Activated CD4-positive, alpha-beta T cell treated with anti-CD3 and anti-CD28 coated beads, Interleukin-10, Interleukin-2, amounts not matched to agents 100 ng/mL and 50 ng/mL, durations not matched to agents 16 hours and 8 hours (primary cell): ENCODE measurements at regions not wholly inside any gene's neighbourhood (a gene's known extent, or its start where the extent isn't known, plus 50 kb on each side); places are given as distances from the start of the nearest gene placed in this dataset.
"Not testable (repeated sequence)": the region's sequence is repeated elsewhere in the genome, so short reads cannot be mapped to it uniquely, and the experiment has no call there.

Source experiments
- DNase-seq: peaks from one replicate; pipeline ENCODE4 v3.0.0-alpha.2; 2020

GRCh38 chrX:786441-786881 is 155.9 kb downstream of the SHOX start:
- DNase-seq: no peak

- no peak for DNase-seq
Measured at GRCh38 chrX:784829-785228, 154.2 kb downstream of the SHOX start.

- no peak for DNase-seq
Measured at GRCh38 chrX:781224-782204, 150.9 kb downstream of the SHOX start.

- no peak for DNase-seq
Measured at GRCh38 chrX:776529-777230, 146.1 kb downstream of the SHOX start.

- no peak for DNase-seq
Measured at GRCh38 chrX:776061-776460, 145.5 kb downstream of the SHOX start.

GRCh38 chrX:774536-774935 is 143.9 kb downstream of the SHOX start:
- no peak for DNase-seq

GRCh38 chrX:773292-774025 is 142.9 kb downstream of the SHOX start:
- DNase-seq: no peak

GRCh38 chrX:771536-771935 is 140.9 kb downstream of the SHOX start:
- DNase-seq: no peak

- no peak for DNase-seq
Measured at GRCh38 chrX:769796-770195, 139.2 kb downstream of the SHOX start.

GRCh38 chrX:768596-768995 is 138.0 kb downstream of the SHOX start:
- DNase-seq: no peak

GRCh38 chrX:758917-759316 is 128.3 kb downstream of the SHOX start:
- no peak for DNase-seq

- DNase-seq: no peak
Measured at GRCh38 chrX:750812-751211, 120.2 kb downstream of the SHOX start.

- no peak for DNase-seq
Measured at GRCh38 chrX:750263-750662, 119.7 kb downstream of the SHOX start.

- no peak for DNase-seq
Measured at GRCh38 chrX:747176-747575, 116.6 kb downstream of the SHOX start.

GRCh38 chrX:739611-740010 is 109.0 kb downstream of the SHOX start:
- no peak for DNase-seq

GRCh38 chrX:737021-737420 is 106.4 kb downstream of the SHOX start:
- DNase-seq: not testable (repeated sequence)

GRCh38 chrX:734362-734761 is 103.8 kb downstream of the SHOX start:
- no peak for DNase-seq

GRCh38 chrX:733961-734360 is 103.4 kb downstream of the SHOX start:
- DNase-seq: no peak

- no peak for DNase-seq
Measured at GRCh38 chrX:729583-730409, 99.2 kb downstream of the SHOX start.

- not testable (repeated sequence) for DNase-seq
Measured at GRCh38 chrX:729101-729500, 98.5 kb downstream of the SHOX start.

GRCh38 chrX:728639-729038 is 98.0 kb downstream of the SHOX start:
- DNase-seq: not testable (repeated sequence)
